ENCODE measurements at regions not wholly inside any gene's neighbourhood (a gene's known extent, or its start where the extent isn't known, plus 50 kb on each side); places are given as distances from the start of the nearest gene placed in this dataset.

DNA sequence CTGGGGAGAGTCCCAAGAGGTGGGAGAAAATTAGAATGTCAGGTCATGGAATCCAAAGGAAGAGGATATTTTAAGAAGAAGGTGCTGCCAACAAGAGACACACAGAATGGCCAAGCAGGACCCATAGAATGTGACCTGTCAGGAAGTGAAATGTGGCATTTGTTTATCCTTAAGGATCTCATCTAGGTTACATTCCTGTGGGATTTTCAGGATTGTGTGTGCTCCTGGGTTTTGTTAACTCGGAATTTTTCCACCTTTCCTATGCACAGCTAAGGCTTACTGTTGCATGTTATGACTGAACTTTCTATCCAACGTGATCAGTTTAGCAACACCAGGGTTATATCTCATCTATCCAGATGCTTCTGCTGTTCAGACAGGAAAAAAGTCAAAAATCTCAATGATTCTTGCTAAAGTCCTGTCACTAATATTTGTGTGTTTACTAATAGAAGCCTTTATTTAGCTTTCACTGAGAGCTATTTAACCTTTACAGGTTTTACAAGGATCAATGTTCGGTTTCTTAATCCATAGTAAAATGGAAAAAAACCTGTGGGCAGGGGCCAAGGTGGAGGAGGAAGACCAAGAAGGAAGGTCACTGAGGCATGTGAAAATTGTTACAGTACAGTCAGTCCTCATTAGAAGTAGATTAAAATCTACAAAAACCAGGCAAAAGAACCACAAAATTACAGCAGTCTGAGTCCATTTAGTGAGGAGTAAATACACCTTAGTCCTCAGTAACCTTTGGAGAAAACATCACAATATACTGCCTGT, 437.8 kb upstream of the NPVF start:
- TF ChIP-seq, protein P1, sequence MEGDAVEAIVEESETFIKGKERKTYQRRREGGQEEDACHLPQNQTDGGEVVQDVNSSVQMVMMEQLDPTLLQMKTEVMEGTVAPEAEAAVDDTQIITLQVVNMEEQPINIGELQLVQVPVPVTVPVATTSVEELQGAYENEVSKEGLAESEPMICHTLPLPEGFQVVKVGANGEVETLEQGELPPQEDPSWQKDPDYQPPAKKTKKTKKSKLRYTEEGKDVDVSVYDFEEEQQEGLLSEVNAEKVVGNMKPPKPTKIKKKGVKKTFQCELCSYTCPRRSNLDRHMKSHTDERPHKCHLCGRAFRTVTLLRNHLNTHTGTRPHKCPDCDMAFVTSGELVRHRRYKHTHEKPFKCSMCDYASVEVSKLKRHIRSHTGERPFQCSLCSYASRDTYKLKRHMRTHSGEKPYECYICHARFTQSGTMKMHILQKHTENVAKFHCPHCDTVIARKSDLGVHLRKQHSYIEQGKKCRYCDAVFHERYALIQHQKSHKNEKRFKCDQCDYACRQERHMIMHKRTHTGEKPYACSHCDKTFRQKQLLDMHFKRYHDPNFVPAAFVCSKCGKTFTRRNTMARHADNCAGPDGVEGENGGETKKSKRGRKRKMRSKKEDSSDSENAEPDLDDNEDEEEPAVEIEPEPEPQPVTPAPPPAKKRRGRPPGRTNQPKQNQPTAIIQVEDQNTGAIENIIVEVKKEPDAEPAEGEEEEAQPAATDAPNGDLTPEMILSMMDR (IDR thresholded peaks at IDR 0.05), result no peak
- TF ChIP-seq POLR2A (IDR thresholded peaks at IDR 0.05), result no peak
